GM19035 (cell line): ENCODE measurements at regions not wholly inside any gene's neighbourhood (a gene's known extent, or its start where the extent isn't known, plus 50 kb on each side); places are given as distances from the start of the nearest gene placed in this dataset.
"Not testable (repeated sequence)": the region's sequence is repeated elsewhere in the genome, so short reads cannot be mapped to it uniquely, and the experiment has no call there.

Experiments
- ATAC-seq: cut with Tn5 transposase; IDR thresholded peaks from one replicate; pipeline ENCODE4 v1.9.1; 2021; ENCODE audit not compliant: unreplicated experiment

- ATAC-seq, result no peak
Measured at GRCh38 chr4:179719766-179720450, 2277.7 kb upstream of the AGA start.

- ATAC-seq, result not testable (repeated sequence)
Measured at GRCh38 chr4:179726491-179726890, 2284.3 kb upstream of the AGA start.

- no peak for ATAC-seq
Measured at GRCh38 chr4:179728305-179728704, 2286.1 kb upstream of the AGA start.

- not testable (repeated sequence) for ATAC-seq
Measured at GRCh38 chr4:179736820-179737219, 2294.6 kb upstream of the AGA start.

- ATAC-seq, result no peak
Measured at GRCh38 chr4:179738822-179739221, 2296.6 kb upstream of the AGA start.

- no peak for ATAC-seq
Measured at GRCh38 chr4:179747218-179747910, 2305.1 kb upstream of the AGA start.

- ATAC-seq, result no peak
Measured at GRCh38 chr4:179748837-179749236, 2306.6 kb upstream of the AGA start.

- ATAC-seq, result no peak
Measured at GRCh38 chr4:179750374-179750773, 2308.1 kb upstream of the AGA start.

- ATAC-seq, result no peak
Measured at GRCh38 chr4:179751669-179752068, 2309.4 kb upstream of the AGA start.

GRCh38 chr4:179755322-179755721, 2313.1 kb upstream of the AGA start:
- no peak for ATAC-seq

- no peak for ATAC-seq
Measured at GRCh38 chr4:179757641-179758040, 2315.4 kb upstream of the AGA start.

GRCh38 chr4:179762840-179763239, 2320.6 kb upstream of the AGA start:
- no peak for ATAC-seq

- no peak for ATAC-seq
Measured at GRCh38 chr4:179766938-179767337, 2324.7 kb upstream of the AGA start.

- no peak for ATAC-seq
Measured at GRCh38 chr4:179768996-179769395, 2326.8 kb upstream of the AGA start.

GRCh38 chr4:179797738-179798137, 2355.5 kb upstream of the AGA start:
- no peak for ATAC-seq

- no peak for ATAC-seq
Measured at GRCh38 chr4:179803857-179804256, 2361.6 kb upstream of the AGA start.

GRCh38 chr4:179804440-179804839, 2362.2 kb upstream of the AGA start:
- ATAC-seq, result no peak

- ATAC-seq, result no peak
Measured at GRCh38 chr4:179817317-179817716, 2375.1 kb upstream of the AGA start.

GRCh38 chr4:179823342-179823741, 2381.1 kb upstream of the AGA start:
- no peak for ATAC-seq

GRCh38 chr4:179831274-179831673, 2389.0 kb upstream of the AGA start:
- no peak for ATAC-seq

GRCh38 chr4:179836179-179837075, 2394.2 kb upstream of the AGA start:
- no peak for ATAC-seq

GRCh38 chr4:179843370-179843769, 2399.8 kb upstream of the TENM3 start:
- no peak for ATAC-seq
